WTC11 (cell line): ENCODE measurements at regions not wholly inside any gene's neighbourhood (a gene's known extent, or its start where the extent isn't known, plus 50 kb on each side); places are given as distances from the start of the nearest gene placed in this dataset.

Experiments used
- ATAC-seq: fragments of 200-7000 bp; cut with Tn5 transposase; 2 replicates; pipeline ENCODE4 v1.10.0; 2021; ENCODE audit warnings: mild to moderate bottlenecking, moderate library complexity
- CTCF ChIA-PET: fragments of 300-600 bp; sonication (Branson Sonifier 250); formaldehyde crosslinking; loops from one replicate; lab custom pipeline; 2021; ENCODE audit warnings: antibody characterized with exemption; lab: Charles Lee
- POLR2A ChIA-PET: fragments of 350-600 bp; sonication (Branson Sonifier 250); formaldehyde crosslinking; loops from one replicate; lab custom pipeline; 2021; ENCODE audit warnings: antibody characterized with exemption; lab: Charles Lee
- DNase-seq: peaks from one replicate; pipeline ENCODE4 v3.0.0; 2021; ENCODE audit warnings: low spot score
- H3K27ac Mint-ChIP-seq: 2 replicates; pipeline ENCODE4 v1.8.0; 2021; ENCODE audit warnings: mixed read lengths
- H3K27me3 Mint-ChIP-seq: 2 replicates; pipeline ENCODE4 v1.8.0; 2021; ENCODE audit warnings: low read depth, mild to moderate bottlenecking, moderate library complexity, mixed read lengths
- H3K36me3 Mint-ChIP-seq: 2 replicates; pipeline ENCODE4 v1.8.0; 2021; ENCODE audit warnings: mixed read lengths
- H3K4me1 Mint-ChIP-seq: 2 replicates; pipeline ENCODE4 v1.8.0; 2022; ENCODE audit warnings: mixed read lengths
- H3K4me3 Mint-ChIP-seq: 2 replicates; pipeline ENCODE4 v1.8.0; 2021; ENCODE audit warnings: mild to moderate bottlenecking, moderate library complexity, mixed read lengths
- H3K9me3 Mint-ChIP-seq: 2 replicates; pipeline ENCODE4 v1.8.0; 2021; ENCODE audit warnings: mixed read lengths
- FOXK1 ChIP-seq: sonication (generic); formaldehyde crosslinking; IDR thresholded peaks from 2 replicates; pipeline ENCODE4 v1.8.0; 2022; ENCODE audit warnings: mild to moderate bottlenecking, moderate library complexity, missing genetic modification reagents
- HMGA2 ChIP-seq: fragments of 250-450 bp; sonication (Bioruptor Pico); IDR thresholded peaks from 2 replicates; pipeline ENCODE4 v1.4.0; 2021; ENCODE audit warnings: mild to moderate bottlenecking, moderate library complexity
- NFE2L1 ChIP-seq: sonication (generic); formaldehyde crosslinking; IDR thresholded peaks from 2 replicates; pipeline ENCODE4 v1.8.1; 2023; ENCODE audit warnings: missing genetic modification reagents
- NR3C1 ChIP-seq: sonication (generic); formaldehyde crosslinking; conservative IDR thresholded peaks from 2 replicates; pipeline ENCODE4 v1.8.1; 2023; ENCODE audit warnings: low read depth, mild to moderate bottlenecking, missing genetic modification reagents
- PRRX2 ChIP-seq: fragments of 250-450 bp; sonication (Bioruptor Pico); IDR thresholded peaks from 2 replicates; pipeline ENCODE4 v1.8.0; 2021; ENCODE audit warnings: mild to moderate bottlenecking
- SOX15 ChIP-seq: fragments of 250-450 bp; sonication (Bioruptor Pico); IDR thresholded peaks from 2 replicates; pipeline ENCODE4 v1.9.0; 2021; ENCODE audit warnings: mild to moderate bottlenecking
- SP1 ChIP-seq: sonication (generic); formaldehyde crosslinking; conservative IDR thresholded peaks from 2 replicates; pipeline ENCODE4 v1.8.1; 2022; ENCODE audit warnings: missing genetic modification reagents
- TCF7 ChIP-seq: sonication (generic); formaldehyde crosslinking; IDR thresholded peaks from 2 replicates; pipeline ENCODE4 v1.8.0; 2022; ENCODE audit warnings: mild to moderate bottlenecking, low read depth, missing genetic modification reagents, moderate library complexity
- TP53 ChIP-seq: sonication (generic); formaldehyde crosslinking; IDR thresholded peaks from 2 replicates; pipeline ENCODE4 v1.8.1; 2023; ENCODE audit warnings: mild to moderate bottlenecking, missing genetic modification reagents
- ZNF317 ChIP-seq: sonication (generic); formaldehyde crosslinking; IDR thresholded peaks from 2 replicates; pipeline ENCODE4 v1.8.1; 2023; ENCODE audit warnings: low read depth, mild to moderate bottlenecking, moderate library complexity, missing genetic modification reagents, borderline replicate concordance
- ZNF423 ChIP-seq: fragments of 250-450 bp; sonication (Bioruptor Pico); IDR thresholded peaks from 2 replicates; pipeline ENCODE4 v2.1.2; 2022; ENCODE audit warnings: mild to moderate bottlenecking, moderate library complexity
- TF ChIP-seq, protein P1 (sequence below): sonication (generic); formaldehyde crosslinking; IDR thresholded peaks from 2 replicates; pipeline ENCODE4 v1.8.1; 2023; ENCODE audit warnings: mild to moderate bottlenecking, missing genetic modification reagents
- TF ChIP-seq, protein P2 (sequence below): sonication (generic); formaldehyde crosslinking; IDR thresholded peaks from 2 replicates; pipeline ENCODE4 v1.8.0; 2022; ENCODE audit warnings: mild to moderate bottlenecking, missing genetic modification reagents
- TF ChIP-seq, protein P3 (sequence below): sonication (generic); formaldehyde crosslinking; IDR thresholded peaks from 2 replicates; pipeline ENCODE4 v1.8.0; 2022; ENCODE audit warnings: mild to moderate bottlenecking, missing genetic modification reagents
- TF ChIP-seq, protein P4 (sequence below): sonication (generic); formaldehyde crosslinking; IDR thresholded peaks from 2 replicates; pipeline ENCODE4 v1.8.0; 2022; ENCODE audit warnings: mild to moderate bottlenecking, missing genetic modification reagents
- TF ChIP-seq, protein P5 (sequence below): sonication (generic); formaldehyde crosslinking; IDR thresholded peaks from 2 replicates; pipeline ENCODE4 v1.8.1; 2023; ENCODE audit warnings: mild to moderate bottlenecking, missing genetic modification reagents, borderline replicate concordance
- TF ChIP-seq, protein P6 (sequence below): sonication (generic); formaldehyde crosslinking; conservative IDR thresholded peaks from 2 replicates; pipeline ENCODE4 v1.8.1; 2023; ENCODE audit warnings: mild to moderate bottlenecking, low read depth, missing genetic modification reagents, moderate library complexity
- TF ChIP-seq, protein P7 (sequence below): sonication (generic); formaldehyde crosslinking; IDR thresholded peaks from 2 replicates; pipeline ENCODE4 v1.8.1; 2023; ENCODE audit warnings: mild to moderate bottlenecking, missing genetic modification reagents, moderate library complexity
- TF ChIP-seq, protein P8 (sequence below): sonication (generic); formaldehyde crosslinking; IDR thresholded peaks from 2 replicates; pipeline ENCODE4 v1.8.0; 2023; ENCODE audit warnings: mild to moderate bottlenecking, missing genetic modification reagents

DNA sequence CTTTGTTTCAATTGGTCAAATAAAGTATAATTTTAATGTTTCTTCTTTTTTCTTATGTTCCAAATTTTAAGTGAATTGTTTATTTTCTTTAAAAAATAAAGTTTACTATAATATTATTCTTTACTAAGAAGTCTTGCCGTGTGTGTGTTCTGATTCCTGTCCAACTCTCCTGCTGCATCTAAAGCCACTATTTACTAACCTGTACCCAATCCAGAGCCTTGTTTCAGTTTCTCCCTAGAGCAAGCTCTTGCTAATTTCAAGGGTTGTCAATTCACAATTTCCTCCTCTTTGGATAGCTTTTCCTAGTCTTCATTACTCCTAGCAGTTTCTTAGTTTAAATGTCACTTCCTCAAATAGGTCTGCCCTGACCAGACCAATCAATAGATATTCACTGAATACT lies 314.9 kb upstream of the SEMA3A start (continued):
- TF ChIP-seq, protein P1, sequence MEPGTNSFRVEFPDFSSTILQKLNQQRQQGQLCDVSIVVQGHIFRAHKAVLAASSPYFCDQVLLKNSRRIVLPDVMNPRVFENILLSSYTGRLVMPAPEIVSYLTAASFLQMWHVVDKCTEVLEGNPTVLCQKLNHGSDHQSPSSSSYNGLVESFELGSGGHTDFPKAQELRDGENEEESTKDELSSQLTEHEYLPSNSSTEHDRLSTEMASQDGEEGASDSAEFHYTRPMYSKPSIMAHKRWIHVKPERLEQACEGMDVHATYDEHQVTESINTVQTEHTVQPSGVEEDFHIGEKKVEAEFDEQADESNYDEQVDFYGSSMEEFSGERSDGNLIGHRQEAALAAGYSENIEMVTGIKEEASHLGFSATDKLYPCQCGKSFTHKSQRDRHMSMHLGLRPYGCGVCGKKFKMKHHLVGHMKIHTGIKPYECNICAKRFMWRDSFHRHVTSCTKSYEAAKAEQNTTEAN (CRISPR knock-in tag) = no peak
- TF ChIP-seq NFE2L1 (CRISPR knock-in tag) = no peak
- TF ChIP-seq, protein P2, sequence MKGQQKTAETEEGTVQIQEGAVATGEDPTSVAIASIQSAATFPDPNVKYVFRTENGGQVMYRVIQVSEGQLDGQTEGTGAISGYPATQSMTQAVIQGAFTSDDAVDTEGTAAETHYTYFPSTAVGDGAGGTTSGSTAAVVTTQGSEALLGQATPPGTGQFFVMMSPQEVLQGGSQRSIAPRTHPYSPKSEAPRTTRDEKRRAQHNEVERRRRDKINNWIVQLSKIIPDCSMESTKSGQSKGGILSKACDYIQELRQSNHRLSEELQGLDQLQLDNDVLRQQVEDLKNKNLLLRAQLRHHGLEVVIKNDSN (CRISPR knock-in tag) = no peak

DNA sequence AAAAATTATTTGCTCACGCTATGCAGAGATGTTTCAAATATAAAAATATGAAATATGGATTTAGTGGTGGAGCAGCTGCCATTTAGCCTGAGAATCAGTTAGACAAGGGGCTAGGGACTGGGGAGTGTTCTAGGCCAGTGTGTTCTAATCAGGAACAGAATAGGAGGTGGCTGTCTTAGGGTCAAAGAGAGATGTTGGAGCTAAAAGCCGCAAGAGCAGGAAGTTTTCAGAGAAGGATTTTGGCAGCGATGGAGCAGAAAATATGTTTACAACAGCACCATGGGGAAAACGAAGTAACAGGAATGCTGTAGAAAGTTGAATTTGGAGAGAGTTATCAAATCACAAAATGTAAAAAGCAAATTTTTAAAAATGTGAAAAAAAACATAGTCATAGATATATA lies 314.0 kb upstream of the SEMA3A start:
- peaks cover 8% of the 10 kb centered on the region for H3K4me1 Mint-ChIP-seq
- no peaks in the 10 kb centered on the region for H3K27me3 Mint-ChIP-seq
- ChIA-PET CTCF (no interaction called here), POLR2A (no interaction called here)
- DNase-seq (no peak), ATAC-seq (no peak)
- no peaks in the 10 kb centered on the region for H3K36me3 Mint-ChIP-seq
- H3K9me3 Mint-ChIP-seq = no peaks in the 10 kb centered on the region
- TF ChIP-seq SOX15 = no peak
- no peak overlapping the region for H3K27ac Mint-ChIP-seq
- no peak overlapping the region for H3K4me3 Mint-ChIP-seq

DNA sequence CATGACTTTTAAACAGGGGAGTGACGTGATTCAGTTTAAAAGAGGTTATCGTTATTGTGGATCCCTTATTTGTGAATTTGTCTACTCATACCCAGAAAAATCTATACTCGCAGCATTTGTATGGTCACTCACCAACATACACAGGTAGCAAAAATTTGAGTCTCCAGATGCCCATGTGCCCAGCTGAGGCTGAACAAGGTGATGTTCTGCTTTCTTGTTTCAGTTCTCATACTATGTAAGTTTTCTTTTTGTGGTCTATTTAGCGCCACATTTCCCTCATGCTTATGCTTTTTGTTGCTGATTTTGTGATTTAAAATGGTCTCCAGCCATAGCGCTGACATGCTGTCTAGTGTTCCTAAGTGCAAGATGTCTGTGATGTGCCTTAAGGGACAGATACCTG lies 312.9 kb upstream of the SEMA3A start:
- ChIA-PET CTCF (no interaction called here), POLR2A (no interaction called here)
- Mint-ChIP-seq H3K9me3 (no peaks in the 10 kb centered on the region), H3K27me3 (no peaks in the 10 kb centered on the region), H3K36me3 (no peaks in the 10 kb centered on the region), H3K4me3 (no peak overlapping the region), H3K27ac (no peak overlapping the region), H3K4me1 (peaks cover 8% of the 10 kb centered on the region)
- DNase-seq (no peak), ATAC-seq (no peak)
- TF ChIP-seq SP1 = no peak
- no peak for TF ChIP-seq HMGA2
- no peak for TF ChIP-seq NR3C1 (CRISPR knock-in tag)
- no peak for TF ChIP-seq FOXK1 (CRISPR knock-in tag)
- TF ChIP-seq, protein P3, sequence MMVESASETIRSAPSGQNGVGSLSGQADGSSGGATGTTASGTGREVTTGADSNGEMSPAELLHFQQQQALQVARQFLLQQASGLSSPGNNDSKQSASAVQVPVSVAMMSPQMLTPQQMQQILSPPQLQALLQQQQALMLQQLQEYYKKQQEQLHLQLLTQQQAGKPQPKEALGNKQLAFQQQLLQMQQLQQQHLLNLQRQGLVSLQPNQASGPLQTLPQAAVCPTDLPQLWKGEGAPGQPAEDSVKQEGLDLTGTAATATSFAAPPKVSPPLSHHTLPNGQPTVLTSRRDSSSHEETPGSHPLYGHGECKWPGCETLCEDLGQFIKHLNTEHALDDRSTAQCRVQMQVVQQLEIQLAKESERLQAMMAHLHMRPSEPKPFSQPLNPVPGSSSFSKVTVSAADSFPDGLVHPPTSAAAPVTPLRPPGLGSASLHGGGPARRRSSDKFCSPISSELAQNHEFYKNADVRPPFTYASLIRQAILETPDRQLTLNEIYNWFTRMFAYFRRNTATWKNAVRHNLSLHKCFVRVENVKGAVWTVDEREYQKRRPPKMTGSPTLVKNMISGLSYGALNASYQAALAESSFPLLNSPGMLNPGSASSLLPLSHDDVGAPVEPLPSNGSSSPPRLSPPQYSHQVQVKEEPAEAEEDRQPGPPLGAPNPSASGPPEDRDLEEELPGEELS (CRISPR knock-in tag) = no peak
- TF ChIP-seq PRRX2 (CRISPR knock-in tag) = no peak
- TF ChIP-seq ZNF423 (CRISPR knock-in tag) = no peak
- TF ChIP-seq, protein P2 (CRISPR knock-in tag) = no peak
- TF ChIP-seq, protein P4, sequence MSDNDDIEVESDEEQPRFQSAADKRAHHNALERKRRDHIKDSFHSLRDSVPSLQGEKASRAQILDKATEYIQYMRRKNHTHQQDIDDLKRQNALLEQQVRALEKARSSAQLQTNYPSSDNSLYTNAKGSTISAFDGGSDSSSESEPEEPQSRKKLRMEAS = no peak
- TF ChIP-seq, protein P5, sequence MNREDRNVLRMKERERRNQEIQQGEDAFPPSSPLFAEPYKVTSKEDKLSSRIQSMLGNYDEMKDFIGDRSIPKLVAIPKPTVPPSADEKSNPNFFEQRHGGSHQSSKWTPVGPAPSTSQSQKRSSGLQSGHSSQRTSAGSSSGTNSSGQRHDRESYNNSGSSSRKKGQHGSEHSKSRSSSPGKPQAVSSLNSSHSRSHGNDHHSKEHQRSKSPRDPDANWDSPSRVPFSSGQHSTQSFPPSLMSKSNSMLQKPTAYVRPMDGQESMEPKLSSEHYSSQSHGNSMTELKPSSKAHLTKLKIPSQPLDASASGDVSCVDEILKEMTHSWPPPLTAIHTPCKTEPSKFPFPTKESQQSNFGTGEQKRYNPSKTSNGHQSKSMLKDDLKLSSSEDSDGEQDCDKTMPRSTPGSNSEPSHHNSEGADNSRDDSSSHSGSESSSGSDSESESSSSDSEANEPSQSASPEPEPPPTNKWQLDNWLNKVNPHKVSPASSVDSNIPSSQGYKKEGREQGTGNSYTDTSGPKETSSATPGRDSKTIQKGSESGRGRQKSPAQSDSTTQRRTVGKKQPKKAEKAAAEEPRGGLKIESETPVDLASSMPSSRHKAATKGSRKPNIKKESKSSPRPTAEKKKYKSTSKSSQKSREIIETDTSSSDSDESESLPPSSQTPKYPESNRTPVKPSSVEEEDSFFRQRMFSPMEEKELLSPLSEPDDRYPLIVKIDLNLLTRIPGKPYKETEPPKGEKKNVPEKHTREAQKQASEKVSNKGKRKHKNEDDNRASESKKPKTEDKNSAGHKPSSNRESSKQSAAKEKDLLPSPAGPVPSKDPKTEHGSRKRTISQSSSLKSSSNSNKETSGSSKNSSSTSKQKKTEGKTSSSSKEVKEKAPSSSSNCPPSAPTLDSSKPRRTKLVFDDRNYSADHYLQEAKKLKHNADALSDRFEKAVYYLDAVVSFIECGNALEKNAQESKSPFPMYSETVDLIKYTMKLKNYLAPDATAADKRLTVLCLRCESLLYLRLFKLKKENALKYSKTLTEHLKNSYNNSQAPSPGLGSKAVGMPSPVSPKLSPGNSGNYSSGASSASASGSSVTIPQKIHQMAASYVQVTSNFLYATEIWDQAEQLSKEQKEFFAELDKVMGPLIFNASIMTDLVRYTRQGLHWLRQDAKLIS = no peak
- no peak for TF ChIP-seq ZNF317
- TF ChIP-seq TCF7 (CRISPR knock-in tag) = no peak
- TF ChIP-seq, protein P6, sequence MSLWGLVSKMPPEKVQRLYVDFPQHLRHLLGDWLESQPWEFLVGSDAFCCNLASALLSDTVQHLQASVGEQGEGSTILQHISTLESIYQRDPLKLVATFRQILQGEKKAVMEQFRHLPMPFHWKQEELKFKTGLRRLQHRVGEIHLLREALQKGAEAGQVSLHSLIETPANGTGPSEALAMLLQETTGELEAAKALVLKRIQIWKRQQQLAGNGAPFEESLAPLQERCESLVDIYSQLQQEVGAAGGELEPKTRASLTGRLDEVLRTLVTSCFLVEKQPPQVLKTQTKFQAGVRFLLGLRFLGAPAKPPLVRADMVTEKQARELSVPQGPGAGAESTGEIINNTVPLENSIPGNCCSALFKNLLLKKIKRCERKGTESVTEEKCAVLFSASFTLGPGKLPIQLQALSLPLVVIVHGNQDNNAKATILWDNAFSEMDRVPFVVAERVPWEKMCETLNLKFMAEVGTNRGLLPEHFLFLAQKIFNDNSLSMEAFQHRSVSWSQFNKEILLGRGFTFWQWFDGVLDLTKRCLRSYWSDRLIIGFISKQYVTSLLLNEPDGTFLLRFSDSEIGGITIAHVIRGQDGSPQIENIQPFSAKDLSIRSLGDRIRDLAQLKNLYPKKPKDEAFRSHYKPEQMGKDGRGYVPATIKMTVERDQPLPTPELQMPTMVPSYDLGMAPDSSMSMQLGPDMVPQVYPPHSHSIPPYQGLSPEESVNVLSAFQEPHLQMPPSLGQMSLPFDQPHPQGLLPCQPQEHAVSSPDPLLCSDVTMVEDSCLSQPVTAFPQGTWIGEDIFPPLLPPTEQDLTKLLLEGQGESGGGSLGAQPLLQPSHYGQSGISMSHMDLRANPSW = no peak
- TF ChIP-seq, protein P7, sequence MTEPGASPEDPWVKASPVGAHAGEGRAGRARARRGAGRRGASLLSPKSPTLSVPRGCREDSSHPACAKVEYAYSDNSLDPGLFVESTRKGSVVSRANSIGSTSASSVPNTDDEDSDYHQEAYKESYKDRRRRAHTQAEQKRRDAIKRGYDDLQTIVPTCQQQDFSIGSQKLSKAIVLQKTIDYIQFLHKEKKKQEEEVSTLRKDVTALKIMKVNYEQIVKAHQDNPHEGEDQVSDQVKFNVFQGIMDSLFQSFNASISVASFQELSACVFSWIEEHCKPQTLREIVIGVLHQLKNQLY (CRISPR knock-in tag) = no peak
- TF ChIP-seq, protein P8, sequence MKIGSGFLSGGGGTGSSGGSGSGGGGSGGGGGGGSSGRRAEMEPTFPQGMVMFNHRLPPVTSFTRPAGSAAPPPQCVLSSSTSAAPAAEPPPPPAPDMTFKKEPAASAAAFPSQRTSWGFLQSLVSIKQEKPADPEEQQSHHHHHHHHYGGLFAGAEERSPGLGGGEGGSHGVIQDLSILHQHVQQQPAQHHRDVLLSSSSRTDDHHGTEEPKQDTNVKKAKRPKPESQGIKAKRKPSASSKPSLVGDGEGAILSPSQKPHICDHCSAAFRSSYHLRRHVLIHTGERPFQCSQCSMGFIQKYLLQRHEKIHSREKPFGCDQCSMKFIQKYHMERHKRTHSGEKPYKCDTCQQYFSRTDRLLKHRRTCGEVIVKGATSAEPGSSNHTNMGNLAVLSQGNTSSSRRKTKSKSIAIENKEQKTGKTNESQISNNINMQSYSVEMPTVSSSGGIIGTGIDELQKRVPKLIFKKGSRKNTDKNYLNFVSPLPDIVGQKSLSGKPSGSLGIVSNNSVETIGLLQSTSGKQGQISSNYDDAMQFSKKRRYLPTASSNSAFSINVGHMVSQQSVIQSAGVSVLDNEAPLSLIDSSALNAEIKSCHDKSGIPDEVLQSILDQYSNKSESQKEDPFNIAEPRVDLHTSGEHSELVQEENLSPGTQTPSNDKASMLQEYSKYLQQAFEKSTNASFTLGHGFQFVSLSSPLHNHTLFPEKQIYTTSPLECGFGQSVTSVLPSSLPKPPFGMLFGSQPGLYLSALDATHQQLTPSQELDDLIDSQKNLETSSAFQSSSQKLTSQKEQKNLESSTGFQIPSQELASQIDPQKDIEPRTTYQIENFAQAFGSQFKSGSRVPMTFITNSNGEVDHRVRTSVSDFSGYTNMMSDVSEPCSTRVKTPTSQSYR (CRISPR knock-in tag) = no peak
- TF ChIP-seq TP53 (CRISPR knock-in tag) = no peak
